ENCODE measurements at regions not wholly inside any gene's neighbourhood (a gene's known extent, or its start where the extent isn't known, plus 50 kb on each side); places are given as distances from the start of the nearest gene placed in this dataset.

GRCh38 chrY:8656515-8656914 lies 680.7 kb upstream of the TSPY4 start:
- Histone ChIP-seq H3K4me3 (ENCODE audit: low read depth in 1 of 2, low read length in 2 of 2) (no peak overlapping the region), H3K9me3 (ENCODE audit: control insufficient read depth in 2 of 2, insufficient read depth in 1 of 2, low read depth in 1 of 2, low read length in 1 of 2) (no peaks in the 10 kb centered on the region), H3K36me3 (ENCODE audit: control insufficient read depth in 2 of 2, insufficient read depth in 2 of 2, low read length in 1 of 2) (no peaks in the 10 kb centered on the region), H3K4me1 (ENCODE audit: control insufficient read depth in 2 of 2, insufficient read depth in 2 of 2, low read length in 1 of 2) (no peaks in the 10 kb centered on the region), H3K27me3 (ENCODE audit: control insufficient read depth in 1 of 2, insufficient read depth in 2 of 2, low read length in 2 of 2) (no peaks in the 10 kb centered on the region), H3K27ac (ENCODE audit: low read depth in 2 of 2, low read length in 1 of 2) (no peak overlapping the region)
- 56 to 57% methylated on average over 1 to 5 of the region's 5 CpGs for WGBS, 2 donors

DNA sequence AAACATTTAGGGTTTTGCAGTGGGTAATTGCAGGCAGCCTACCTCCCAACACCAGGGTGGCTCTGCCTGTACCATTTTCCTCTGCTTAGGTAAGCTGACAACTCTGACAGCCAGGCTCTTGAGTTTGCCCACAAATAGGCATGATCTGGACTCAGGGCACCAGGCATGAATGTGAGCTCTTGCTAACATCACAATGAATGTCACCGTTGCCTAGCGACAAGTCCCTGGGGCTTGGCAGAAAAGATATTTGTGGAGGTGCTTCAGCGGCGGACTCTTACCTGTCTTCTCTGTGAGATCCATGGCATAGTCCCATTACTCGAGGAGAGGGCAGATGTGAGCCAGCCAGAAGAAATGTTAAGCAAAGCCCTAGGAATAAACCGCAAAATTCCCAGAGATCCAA lies 677.5 kb upstream of the TSPY4 start:
- Histone ChIP-seq H3K27ac (ENCODE audit: low read depth in 2 of 2, low read length in 1 of 2) (no peak overlapping the region), H3K27me3 (ENCODE audit: control insufficient read depth in 1 of 2, insufficient read depth in 2 of 2, low read length in 2 of 2) (no peaks in the 10 kb centered on the region), H3K36me3 (ENCODE audit: control insufficient read depth in 2 of 2, insufficient read depth in 2 of 2, low read length in 1 of 2) (no peaks in the 10 kb centered on the region), H3K9me3 (ENCODE audit: control insufficient read depth in 2 of 2, insufficient read depth in 1 of 2, low read depth in 1 of 2, low read length in 1 of 2) (no peaks in the 10 kb centered on the region), H3K4me1 (ENCODE audit: control insufficient read depth in 2 of 2, insufficient read depth in 2 of 2, low read length in 1 of 2) (no peaks in the 10 kb centered on the region), H3K4me3 (ENCODE audit: low read depth in 1 of 2, low read length in 2 of 2) (no peak overlapping the region)
- 51 to 90% methylated on average over 2 to 6 of the region's 6 CpGs for WGBS, 2 donors

DNA sequence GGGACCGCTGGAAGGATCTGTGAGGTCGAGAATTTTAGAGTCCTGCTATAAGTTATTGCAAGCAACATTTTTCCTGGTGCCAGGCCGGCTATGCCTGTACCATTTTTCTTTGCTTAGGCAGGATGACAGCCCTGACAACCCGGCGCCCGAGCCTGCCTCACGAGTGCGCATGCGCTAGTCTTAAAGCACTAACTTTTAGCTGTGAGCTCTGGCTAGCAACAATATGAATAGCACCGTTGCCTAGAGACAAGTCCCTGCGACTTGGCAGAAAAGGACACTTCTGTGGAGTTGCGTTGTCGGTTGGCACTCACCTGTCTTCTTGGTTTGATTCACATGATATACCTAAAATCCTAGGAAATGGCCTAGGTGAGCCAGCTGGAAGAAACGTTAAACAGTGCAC lies 663.4 kb upstream of the TSPY4 start:
- H3K27ac ChIP-seq (ENCODE audit: low read depth in 2 of 2, low read length in 1 of 2) = no peak overlapping the region
- WGBS, 2 donors = 71 to 80% methylated on average over 3 to 14 of the region's 14 CpGs
- H3K27me3 ChIP-seq (ENCODE audit: control insufficient read depth in 1 of 2, insufficient read depth in 2 of 2, low read length in 2 of 2) = no peaks in the 10 kb centered on the region
- no peaks in the 10 kb centered on the region for H3K4me1 ChIP-seq (ENCODE audit: control insufficient read depth in 2 of 2, insufficient read depth in 2 of 2, low read length in 1 of 2)
- H3K36me3 ChIP-seq (ENCODE audit: control insufficient read depth in 2 of 2, insufficient read depth in 2 of 2, low read length in 1 of 2) = no peaks in the 10 kb centered on the region
- H3K9me3 ChIP-seq (ENCODE audit: control insufficient read depth in 2 of 2, insufficient read depth in 1 of 2, low read depth in 1 of 2, low read length in 1 of 2) = no peaks in the 10 kb centered on the region
- no peak overlapping the region for H3K4me3 ChIP-seq (ENCODE audit: low read depth in 1 of 2, low read length in 2 of 2)

DNA sequence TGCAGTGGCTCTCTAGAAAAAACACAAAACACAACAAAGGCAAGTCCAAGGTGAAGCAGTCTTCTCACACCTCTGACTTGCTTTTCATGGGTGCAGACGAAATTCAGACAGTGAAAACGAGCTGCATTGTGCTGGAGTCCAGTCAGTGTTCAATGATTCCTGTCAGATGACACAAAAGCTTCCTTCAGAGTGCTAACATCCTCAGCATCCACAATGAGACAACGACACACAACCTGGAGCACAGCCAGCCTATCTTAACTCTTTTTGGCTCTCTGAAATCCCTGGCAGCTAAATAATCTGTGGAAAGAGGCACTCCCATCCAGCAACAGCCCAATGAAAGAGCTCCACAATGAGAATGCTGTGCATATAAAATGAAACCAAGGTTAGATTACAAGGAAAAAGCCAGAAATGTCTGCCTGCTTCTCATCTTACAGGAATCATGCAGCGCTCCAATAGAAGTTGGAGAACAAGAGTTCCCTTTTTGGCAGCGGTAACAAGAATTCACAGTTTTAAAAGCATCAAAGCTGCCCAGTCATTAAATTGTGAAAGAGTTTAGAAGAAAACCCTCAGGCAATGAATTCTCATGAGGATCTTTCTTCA lies 659.8 kb upstream of the TSPY4 start:
- no peak overlapping the region for H3K27ac ChIP-seq (ENCODE audit: low read depth in 2 of 2, low read length in 1 of 2)
- no peaks in the 10 kb centered on the region for H3K36me3 ChIP-seq (ENCODE audit: control insufficient read depth in 2 of 2, insufficient read depth in 2 of 2, low read length in 1 of 2)
- no peaks in the 10 kb centered on the region for H3K9me3 ChIP-seq (ENCODE audit: control insufficient read depth in 2 of 2, insufficient read depth in 1 of 2, low read depth in 1 of 2, low read length in 1 of 2)
- no peaks in the 10 kb centered on the region for H3K4me1 ChIP-seq (ENCODE audit: control insufficient read depth in 2 of 2, insufficient read depth in 2 of 2, low read length in 1 of 2)
- WGBS, 2 donors = 29 to 64% methylated on average over 3 to 5 of the region's 5 CpGs
- H3K27me3 ChIP-seq (ENCODE audit: control insufficient read depth in 1 of 2, insufficient read depth in 2 of 2, low read length in 2 of 2) = no peaks in the 10 kb centered on the region
- H3K4me3 ChIP-seq (ENCODE audit: low read depth in 1 of 2, low read length in 2 of 2) = no peak overlapping the region

DNA sequence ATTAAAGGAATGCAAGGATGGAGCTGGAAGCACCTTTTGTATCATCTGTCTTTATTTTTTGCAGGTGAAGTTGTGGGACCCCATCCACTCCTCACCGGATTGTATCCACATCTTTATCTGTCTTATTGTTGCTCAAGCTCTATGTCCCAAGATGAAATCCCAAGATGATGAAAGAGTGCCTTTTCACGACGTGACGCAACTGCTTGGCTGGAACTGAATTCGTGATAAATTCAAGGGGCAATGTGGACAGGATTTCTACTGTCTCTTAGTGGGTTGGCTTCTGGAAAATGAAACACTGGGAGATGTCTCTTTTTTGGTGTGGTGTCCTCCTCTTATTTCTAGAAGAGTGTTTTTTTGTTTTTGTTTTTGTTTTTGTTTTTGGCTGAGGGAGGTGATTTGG lies 650.1 kb upstream of the TSPY4 start:
- no peak overlapping the region for H3K4me3 ChIP-seq (ENCODE audit: low read depth in 1 of 2, low read length in 2 of 2)
- no peaks in the 10 kb centered on the region for H3K9me3 ChIP-seq (ENCODE audit: control insufficient read depth in 2 of 2, insufficient read depth in 1 of 2, low read depth in 1 of 2, low read length in 1 of 2)
- H3K27me3 ChIP-seq (ENCODE audit: control insufficient read depth in 1 of 2, insufficient read depth in 2 of 2, low read length in 2 of 2) = no peaks in the 10 kb centered on the region
- H3K4me1 ChIP-seq (ENCODE audit: control insufficient read depth in 2 of 2, insufficient read depth in 2 of 2, low read length in 1 of 2) = no peaks in the 10 kb centered on the region
- 74 to 85% methylated on average over 5 of the region's 5 CpGs for WGBS, 2 donors
- H3K36me3 ChIP-seq (ENCODE audit: control insufficient read depth in 2 of 2, insufficient read depth in 2 of 2, low read length in 1 of 2) = no peaks in the 10 kb centered on the region
- H3K27ac ChIP-seq (ENCODE audit: low read depth in 2 of 2, low read length in 1 of 2) = no peak overlapping the region

- H3K9me3 ChIP-seq (ENCODE audit: control insufficient read depth in 2 of 2, insufficient read depth in 1 of 2, low read depth in 1 of 2, low read length in 1 of 2) = no peaks in the 10 kb centered on the region
- H3K27me3 ChIP-seq (ENCODE audit: control insufficient read depth in 1 of 2, insufficient read depth in 2 of 2, low read length in 2 of 2) = no peaks in the 10 kb centered on the region
- H3K36me3 ChIP-seq (ENCODE audit: control insufficient read depth in 2 of 2, insufficient read depth in 2 of 2, low read length in 1 of 2) = no peaks in the 10 kb centered on the region
- no peak overlapping the region for H3K27ac ChIP-seq (ENCODE audit: low read depth in 2 of 2, low read length in 1 of 2)
- H3K4me3 ChIP-seq (ENCODE audit: low read depth in 1 of 2, low read length in 2 of 2) = no peak overlapping the region
- 50% methylated on average over 2 of the region's 2 CpGs; no CpG with 5 or more reads in 1 of the 2 donors for WGBS, 2 donors
- H3K4me1 ChIP-seq (ENCODE audit: control insufficient read depth in 2 of 2, insufficient read depth in 2 of 2, low read length in 1 of 2) = no peaks in the 10 kb centered on the region
These were observed 646.2 kb upstream of the TSPY4 start for GRCh38 chrY:8690901-8691685.

DNA sequence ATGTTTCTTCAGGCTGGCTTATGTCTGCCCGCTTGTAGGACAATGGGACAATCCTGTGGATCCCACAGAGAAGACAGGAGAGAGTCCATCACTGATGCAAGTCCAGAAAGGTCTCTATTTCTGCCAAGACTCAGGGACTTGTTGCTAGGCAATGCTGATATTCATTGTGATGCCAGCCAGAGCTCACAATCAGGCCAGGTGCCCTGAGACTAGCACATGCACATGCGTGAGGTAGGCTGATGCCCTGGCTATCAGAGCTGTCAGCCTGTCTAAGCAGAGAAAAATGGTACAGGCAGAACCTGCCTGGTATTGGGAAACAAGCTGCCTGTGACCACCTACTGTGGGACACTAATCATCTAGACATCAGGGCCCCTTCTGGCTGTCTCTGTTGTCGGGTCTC lies 638.7 kb upstream of the TSPY4 start:
- Histone ChIP-seq H3K4me3 (ENCODE audit: low read depth in 1 of 2, low read length in 2 of 2) (no peak overlapping the region), H3K4me1 (ENCODE audit: control insufficient read depth in 2 of 2, insufficient read depth in 2 of 2, low read length in 1 of 2) (no peaks in the 10 kb centered on the region)
- 13 to 46% methylated on average over 1 to 3 of the region's 3 CpGs for WGBS, 2 donors

DNA sequence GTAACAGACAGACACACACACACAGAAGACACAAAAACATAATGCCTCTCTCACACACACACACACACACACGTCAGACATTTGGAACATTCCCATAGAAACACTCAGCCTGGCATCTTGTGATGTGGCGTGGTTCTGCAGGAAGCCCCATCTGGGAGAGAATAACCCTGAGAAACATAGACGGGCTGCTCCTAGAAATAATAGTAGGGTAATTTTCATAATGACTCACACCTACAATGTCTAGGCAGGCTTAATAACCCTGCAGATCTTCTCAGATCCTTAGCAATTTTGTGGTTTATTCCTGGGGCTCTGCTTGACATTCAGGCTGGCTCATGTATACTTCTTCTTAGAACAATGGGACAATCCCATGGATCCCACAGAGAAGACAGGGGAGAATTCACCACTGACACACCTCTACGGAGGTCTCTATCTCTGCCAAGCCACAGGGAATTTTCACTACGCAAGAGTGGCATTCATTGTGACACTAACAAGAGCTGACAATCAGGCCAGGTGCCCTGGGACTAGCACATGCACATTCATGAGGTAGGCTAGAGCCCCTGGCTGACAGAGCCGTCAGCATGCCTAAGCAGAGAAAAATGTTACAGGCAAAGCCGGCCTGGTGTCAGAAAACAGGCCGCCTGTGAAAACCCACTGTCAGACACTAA lies 631.5 kb upstream of the TSPY4 start:
- no peaks in the 10 kb centered on the region for H3K9me3 ChIP-seq (ENCODE audit: control insufficient read depth in 2 of 2, insufficient read depth in 1 of 2, low read depth in 1 of 2, low read length in 1 of 2)
- H3K4me3 ChIP-seq (ENCODE audit: low read depth in 1 of 2, low read length in 2 of 2) = no peak overlapping the region
- 41 to 50% methylated on average over 3 to 8 of the region's 8 CpGs for WGBS, 2 donors
- no peaks in the 10 kb centered on the region for H3K4me1 ChIP-seq (ENCODE audit: control insufficient read depth in 2 of 2, insufficient read depth in 2 of 2, low read length in 1 of 2)
- H3K36me3 ChIP-seq (ENCODE audit: control insufficient read depth in 2 of 2, insufficient read depth in 2 of 2, low read length in 1 of 2) = no peaks in the 10 kb centered on the region
- no peak overlapping the region for H3K27ac ChIP-seq (ENCODE audit: low read depth in 2 of 2, low read length in 1 of 2)
- H3K27me3 ChIP-seq (ENCODE audit: control insufficient read depth in 1 of 2, insufficient read depth in 2 of 2, low read length in 2 of 2) = no peaks in the 10 kb centered on the region

More for the DNA sequence above, 638.7 kb upstream of the TSPY4 start:
- Histone ChIP-seq H3K9me3 (ENCODE audit: control insufficient read depth in 2 of 2, insufficient read depth in 1 of 2, low read depth in 1 of 2, low read length in 1 of 2) (no peaks in the 10 kb centered on the region), H3K27me3 (ENCODE audit: control insufficient read depth in 1 of 2, insufficient read depth in 2 of 2, low read length in 2 of 2) (no peaks in the 10 kb centered on the region), H3K36me3 (ENCODE audit: control insufficient read depth in 2 of 2, insufficient read depth in 2 of 2, low read length in 1 of 2) (no peaks in the 10 kb centered on the region), H3K27ac (ENCODE audit: low read depth in 2 of 2, low read length in 1 of 2) (no peak overlapping the region)

DNA sequence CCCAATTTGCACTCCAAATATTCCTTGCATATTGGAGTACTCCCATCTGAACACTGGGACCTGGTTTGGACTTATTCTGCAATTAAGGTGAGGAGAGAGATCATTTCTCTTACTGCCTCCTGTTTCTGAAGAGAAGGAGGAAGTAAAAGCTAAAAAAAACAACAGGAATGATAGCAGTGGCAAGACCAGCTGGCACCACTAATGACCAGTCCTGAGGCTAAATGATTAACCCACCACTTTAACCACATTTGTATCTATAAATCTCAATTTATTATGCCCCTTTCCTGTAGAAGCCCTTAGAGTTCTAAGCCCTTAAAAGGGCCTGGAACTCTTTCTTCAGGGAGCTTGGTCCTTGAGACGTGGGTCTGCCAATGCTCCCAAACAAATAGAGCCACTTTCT lies 625.0 kb upstream of the TSPY4 start:
- Histone ChIP-seq H3K27me3 (ENCODE audit: control insufficient read depth in 1 of 2, insufficient read depth in 2 of 2, low read length in 2 of 2) (no peaks in the 10 kb centered on the region), H3K4me1 (ENCODE audit: control insufficient read depth in 2 of 2, insufficient read depth in 2 of 2, low read length in 1 of 2) (no peaks in the 10 kb centered on the region), H3K36me3 (ENCODE audit: control insufficient read depth in 2 of 2, insufficient read depth in 2 of 2, low read length in 1 of 2) (no peaks in the 10 kb centered on the region), H3K9me3 (ENCODE audit: control insufficient read depth in 2 of 2, insufficient read depth in 1 of 2, low read depth in 1 of 2, low read length in 1 of 2) (no peaks in the 10 kb centered on the region), H3K27ac (ENCODE audit: low read depth in 2 of 2, low read length in 1 of 2) (no peak overlapping the region), H3K4me3 (ENCODE audit: low read depth in 1 of 2, low read length in 2 of 2) (no peak overlapping the region)
- WGBS, 2 donors = 75% methylated on average over 1 of the region's 1 CpG; no CpG with 5 or more reads in 1 of the 2 donors

All from esophagus (tissue), 2 donors.